GM21737 (cell line): ENCODE measurements at regions not wholly inside any gene's neighbourhood (a gene's known extent, or its start where the extent isn't known, plus 50 kb on each side); places are given as distances from the start of the nearest gene placed in this dataset.
"Not testable (repeated sequence)": the region's sequence is repeated elsewhere in the genome, so short reads cannot be mapped to it uniquely, and the experiment has no call there.

Source experiments
- ATAC-seq: cut with Tn5 transposase; IDR thresholded peaks from one replicate; pipeline ENCODE4 v1.9.1; 2021; ENCODE audit warnings: mild to moderate bottlenecking, moderate library complexity; ENCODE audit not compliant: unreplicated experiment

DNA sequence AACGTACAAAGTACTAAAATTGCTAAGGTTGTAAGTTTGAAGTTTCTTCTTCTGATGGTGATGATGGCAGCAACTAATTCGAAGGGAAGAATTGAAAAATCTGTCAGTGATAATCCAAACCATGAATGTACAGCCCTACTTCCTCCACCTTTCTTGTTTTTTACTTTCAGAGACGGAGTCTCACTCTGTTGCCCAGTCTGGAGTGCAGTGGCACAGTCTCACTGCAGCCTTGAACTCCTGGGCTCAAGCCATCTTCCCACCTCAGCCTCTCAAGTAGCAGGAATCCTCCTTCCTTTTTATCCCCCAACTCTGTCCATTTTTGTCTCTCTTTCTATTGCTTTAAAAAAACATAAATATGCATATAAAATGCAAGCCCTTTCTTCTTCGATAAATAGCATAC lies 112.3 kb upstream of the SOX21 start:
- ATAC-seq: no peak

GRCh38 chr13:94822356-94822755 lies 110.0 kb upstream of the SOX21 start:
- no peak for ATAC-seq

GRCh38 chr13:94816256-94816655 lies 103.9 kb upstream of the SOX21 start:
- ATAC-seq: no peak

DNA sequence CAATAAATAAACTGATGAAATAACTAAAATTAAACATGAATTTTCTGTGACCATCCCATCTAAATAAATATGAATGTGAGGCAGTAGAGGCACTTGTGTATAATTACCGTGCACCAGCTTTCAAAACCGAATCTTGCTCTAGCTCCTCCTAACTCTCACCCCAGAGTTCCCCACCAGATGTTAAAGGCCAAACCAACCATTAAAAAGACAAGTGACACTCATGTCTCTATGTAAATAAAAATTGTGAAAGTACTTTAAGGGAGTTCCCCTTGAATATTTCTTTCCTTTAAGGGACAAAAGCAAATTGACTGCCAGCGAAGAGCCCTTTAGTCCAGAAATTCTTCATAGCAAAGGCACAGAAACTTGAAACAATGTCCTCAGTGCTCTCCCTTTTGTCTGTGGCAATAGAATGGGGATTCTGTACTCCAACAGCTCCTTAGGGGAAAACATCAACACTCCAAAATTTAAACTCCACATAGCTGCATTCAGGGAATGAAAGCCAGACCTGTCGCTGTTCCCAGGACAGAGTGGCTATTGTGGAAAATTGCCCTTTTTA lies 101.7 kb upstream of the SOX21 start:
- peak; percentile 96 for ATAC-seq

GRCh38 chr13:94811753-94812152 lies 99.4 kb upstream of the SOX21 start:
- ATAC-seq: no peak

DNA sequence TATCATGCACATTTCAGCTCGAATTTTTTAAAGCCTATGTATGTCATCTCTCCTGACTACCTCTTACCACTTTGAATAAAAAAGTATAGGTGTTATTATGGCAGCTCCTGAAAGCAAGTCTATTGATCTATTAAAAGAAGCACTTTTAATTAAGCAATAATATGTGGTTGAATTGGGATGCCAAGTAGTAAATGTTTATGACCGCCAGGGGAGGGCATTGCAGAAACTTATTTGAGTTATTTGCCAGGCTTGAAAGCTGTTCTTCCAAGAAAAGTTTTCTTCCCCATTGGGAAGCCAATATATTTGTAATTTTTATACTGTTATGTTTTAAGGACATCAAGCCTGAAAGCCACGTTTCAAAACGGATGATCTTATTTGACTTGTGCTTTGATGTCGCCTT lies 88.1 kb upstream of the SOX21 start:
- ATAC-seq: no peak

GRCh38 chr13:94799299-94799698 lies 87.0 kb upstream of the SOX21 start:
- no peak for ATAC-seq

DNA sequence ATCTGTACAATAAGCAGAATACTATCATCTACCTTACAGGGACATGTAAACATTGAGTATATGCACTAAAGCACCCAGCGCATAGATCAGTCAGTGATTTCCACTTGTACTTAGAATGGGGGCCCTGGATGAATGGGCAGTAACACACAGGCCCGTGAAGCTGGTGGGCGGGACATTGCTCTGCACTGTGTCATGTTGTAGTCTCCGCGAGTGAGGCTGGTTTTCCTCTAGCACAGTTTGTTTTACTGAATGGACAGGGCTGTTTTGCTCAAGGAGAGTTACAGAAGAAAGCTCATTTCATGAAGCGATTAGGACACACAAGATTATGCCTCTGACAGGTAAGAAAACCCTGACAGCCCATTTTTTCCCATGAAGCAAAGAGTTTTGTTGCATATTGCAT lies 86.4 kb upstream of the SOX21 start:
- no peak for ATAC-seq

DNA sequence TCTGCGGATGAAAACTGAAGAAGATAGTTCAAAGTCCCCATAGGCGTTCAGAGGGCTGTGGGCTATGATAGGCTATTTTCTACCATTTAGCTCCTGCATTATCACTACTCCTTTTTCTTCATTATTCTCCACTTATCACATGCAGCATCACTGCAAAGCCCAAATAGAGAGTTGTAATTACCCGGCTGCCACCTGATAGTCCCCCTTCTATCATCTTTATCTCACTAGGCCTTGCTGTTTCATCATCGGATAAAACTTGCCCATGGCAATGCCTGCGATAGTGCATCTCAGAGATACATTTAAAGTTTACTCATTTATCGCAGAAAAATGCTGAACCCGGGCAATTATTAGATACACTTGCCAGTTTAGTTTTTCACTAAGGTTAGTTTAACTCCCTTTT lies 82.9 kb upstream of the SOX21 start:
- ATAC-seq: no peak

GRCh38 chr13:94786246-94786645 lies 73.9 kb upstream of the SOX21 start:
- not testable (repeated sequence) for ATAC-seq

DNA sequence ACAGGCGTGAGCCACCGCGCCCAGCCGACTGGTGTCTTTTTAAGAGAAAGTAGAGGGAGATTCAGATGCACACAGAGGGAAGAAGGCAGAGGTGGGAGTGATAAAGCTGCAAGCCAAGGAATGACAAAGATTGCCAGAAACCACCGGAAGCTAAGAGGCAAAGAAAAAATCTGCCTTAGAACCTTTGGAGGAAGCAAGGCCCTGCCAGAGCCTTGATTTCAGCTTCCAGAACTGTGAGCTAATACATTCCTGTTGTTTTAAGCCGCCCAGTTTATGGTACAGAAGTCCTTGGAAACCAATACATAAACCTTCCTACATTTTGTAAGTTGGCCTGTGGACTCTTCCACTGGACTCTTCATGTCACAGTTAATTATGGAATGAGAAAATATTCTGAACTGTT lies 71.7 kb upstream of the SOX21 start:
- no peak for ATAC-seq

- ATAC-seq: no peak
Observed at GRCh38 chr13:94783489-94783888, 71.1 kb upstream of the SOX21 start.

GRCh38 chr13:94780421-94780820 lies 68.1 kb upstream of the SOX21 start:
- ATAC-seq: no peak

- no peak for ATAC-seq
Observed at GRCh38 chr13:94778986-94779385, 66.6 kb upstream of the SOX21 start.

GRCh38 chr13:94778585-94778984 lies 66.2 kb upstream of the SOX21 start:
- no peak for ATAC-seq

- ATAC-seq: no peak
Observed at GRCh38 chr13:94776956-94777355, 64.6 kb upstream of the SOX21 start.

- no peak for ATAC-seq
Observed at GRCh38 chr13:94776300-94776699, 64.0 kb upstream of the SOX21 start.

DNA sequence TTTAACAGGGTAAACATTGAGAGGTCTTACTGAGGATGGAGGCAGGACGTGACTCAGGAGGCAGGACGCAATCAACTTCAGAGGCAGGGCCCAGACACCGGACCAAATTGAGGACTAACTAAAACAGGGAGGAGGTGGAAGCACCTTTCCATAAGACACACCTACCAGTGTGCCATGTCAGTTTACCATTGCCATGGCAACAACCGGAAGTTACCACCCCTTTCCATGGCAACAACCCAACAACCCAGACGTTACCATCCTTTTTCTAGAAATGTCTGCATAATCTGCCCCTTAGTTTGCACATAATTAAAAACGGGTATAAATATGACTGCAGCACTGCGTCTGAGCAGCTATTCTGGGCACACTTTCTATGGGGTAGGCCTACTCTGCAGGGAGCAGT lies 53.5 kb upstream of the SOX21 start:
- ATAC-seq: no peak

DNA sequence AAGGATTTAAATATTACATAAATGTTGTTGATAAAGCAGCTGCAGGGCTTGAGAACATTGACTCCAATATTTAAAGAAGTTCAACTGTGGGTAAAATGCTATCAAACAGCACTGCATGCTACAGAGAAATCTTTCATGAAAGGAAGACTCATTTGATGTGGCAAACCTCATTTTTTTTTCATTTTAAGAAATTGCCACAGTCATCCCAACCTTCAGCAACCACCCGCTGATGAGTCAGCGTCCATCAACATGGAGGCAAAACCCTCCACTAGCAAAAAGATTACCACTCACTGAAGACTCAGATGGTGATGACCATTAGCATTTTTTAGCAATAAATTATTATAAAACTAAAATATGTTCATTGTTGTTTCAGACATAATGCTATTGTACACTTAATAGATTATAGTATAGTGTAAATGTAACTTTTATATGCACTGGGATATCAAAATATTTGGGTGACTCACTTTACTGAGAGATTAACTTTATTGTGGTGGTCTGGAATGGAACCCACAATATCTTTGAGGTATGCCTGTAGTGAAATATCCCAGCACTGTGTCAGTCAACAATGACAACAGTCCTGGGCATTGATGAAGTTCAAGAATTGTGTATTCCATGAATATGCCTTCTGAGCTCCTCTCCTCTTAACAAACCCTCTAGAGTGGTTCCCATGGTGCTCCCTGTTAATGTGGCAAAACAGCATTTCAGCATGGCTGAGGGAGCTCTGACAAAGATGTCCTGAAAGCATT lies 52.4 kb upstream of the SOX21 start:
- no peak for ATAC-seq
